Neural progenitor cell (in vitro differentiated cells): ENCODE measurements at regions not wholly inside any gene's neighbourhood (a gene's known extent, or its start where the extent isn't known, plus 50 kb on each side); places are given as distances from the start of the nearest gene placed in this dataset.

ENCODE experiments used
- DNase-seq: peaks from one replicate; pipeline ENCODE4 v3.0.0-alpha.2; 2016; ENCODE audit warnings: low spot score
- H2AFZ ChIP-seq: fragments of 200-600 bp; sonication (generic); replicated peaks from 2 replicates; pipeline ENCODE4 v1.6.1; 2016; ENCODE audit warnings: antibody characterized with exemption
- H3F3A ChIP-seq: fragments of 200-600 bp; sonication (generic); 2 replicates; pipeline ENCODE4 v1.6.1; 2016; ENCODE audit warnings: antibody characterized with exemption, low read depth
- H3K27ac ChIP-seq: fragments of 200-600 bp; sonication (generic); 2 replicates; pipeline ENCODE4 v1.5.1; 2016; ENCODE audit warnings: mild to moderate bottlenecking
- H3K27me3 ChIP-seq: fragments of 200-600 bp; sonication (generic); 2 replicates; pipeline ENCODE4 v1.6.1; 2016; ENCODE audit warnings: mild to moderate bottlenecking, moderate library complexity
- H3K36me3 ChIP-seq: fragments of 200-600 bp; sonication (generic); 2 replicates; pipeline ENCODE4 v1.5.1; 2016
- H3K4me1 ChIP-seq: fragments of 200-600 bp; sonication (generic); 2 replicates; pipeline ENCODE4 v1.6.1; 2016; ENCODE audit warnings: mixed run types
- H3K4me2 ChIP-seq: fragments of 200-600 bp; sonication (generic); 2 replicates; pipeline ENCODE4 v1.6.1; 2016
- H3K4me3 ChIP-seq: fragments of 200-600 bp; sonication (generic); 2 replicates; pipeline ENCODE4 v1.5.1; 2016
- H3K79me2 ChIP-seq: fragments of 200-600 bp; sonication (generic); 2 replicates; pipeline ENCODE4 v1.6.1; 2016; ENCODE audit warnings: low read depth
- H3K9ac ChIP-seq: fragments of 200-600 bp; sonication (generic); 2 replicates; pipeline ENCODE4 v1.6.1; 2016
- H3K9me3 ChIP-seq: fragments of 200-600 bp; sonication (generic); 2 replicates; pipeline ENCODE4 v1.5.1; 2016; ENCODE audit warnings: low read depth
- H4K20me1 ChIP-seq: fragments of 200-600 bp; sonication (generic); 2 replicates; pipeline ENCODE4 v1.6.1; 2016; ENCODE audit warnings: low read depth
- H3K27ac Mint-ChIP-seq: 3 replicates; pipeline ENCODE4 v1.8.0; 2021; ENCODE audit warnings: mixed read lengths
- H3K27me3 Mint-ChIP-seq: 2 replicates; pipeline ENCODE4 v1.8.0; 2022; ENCODE audit warnings: low read depth, mild to moderate bottlenecking, inconsistent platforms, moderate library complexity, mixed read lengths; ENCODE audit not compliant: insufficient read depth
- H3K36me3 Mint-ChIP-seq: 3 replicates; pipeline ENCODE4 v1.8.0; 2021; ENCODE audit warnings: mixed read lengths
- H3K4me1 Mint-ChIP-seq: 3 replicates; pipeline ENCODE4 v1.8.0; 2021; ENCODE audit warnings: mixed read lengths
- H3K4me3 Mint-ChIP-seq: 3 replicates; pipeline ENCODE4 v1.8.0; 2021; ENCODE audit warnings: mild to moderate bottlenecking, moderate library complexity, mixed read lengths
- H3K9me3 Mint-ChIP-seq: 3 replicates; pipeline ENCODE4 v1.8.0; 2020; ENCODE audit warnings: mixed read lengths
- CTCF ChIP-seq: fragments of 200-600 bp; sonication (generic); IDR thresholded peaks from 2 replicates; pipeline ENCODE4 v1.5.1; 2017; ENCODE audit warnings: antibody characterized with exemption, mild to moderate bottlenecking
- EZH2 ChIP-seq: fragments of 200-600 bp; sonication (generic); IDR thresholded peaks from 2 replicates; pipeline ENCODE4 v1.6.1; 2017; ENCODE audit warnings: antibody characterized with exemption, mild to moderate bottlenecking, moderate library complexity
- EZH2phosphoT487 ChIP-seq: fragments of 200-600 bp; sonication (generic); IDR thresholded peaks from 2 replicates; pipeline ENCODE4 v1.6.1; 2017; ENCODE audit warnings: antibody characterized with exemption

GRCh38 chr4:119921830-119922229 is 144.8 kb downstream of the MAD2L1 start:
- no peak overlapping the region for H3K4me2 ChIP-seq
- H3K9me3 ChIP-seq = no peaks in the 10 kb centered on the region
- Mint-ChIP-seq H3K4me3 (no peak overlapping the region), H3K27ac (no peak overlapping the region), H3K9me3 (no peaks in the 10 kb centered on the region), H3K27me3 (no peaks in the 10 kb centered on the region), H3K36me3 (no peaks in the 10 kb centered on the region), H3K4me1 (no peaks in the 10 kb centered on the region)
- TF ChIP-seq CTCF (no peak), EZH2phosphoT487 (no peak), EZH2 (no peak)
- no peak for DNase-seq
- no peak overlapping the region for H2AFZ ChIP-seq
- H3K27ac ChIP-seq = no peak overlapping the region
- H3F3A ChIP-seq = no peaks in the 10 kb centered on the region
- H3K79me2 ChIP-seq = no peaks in the 10 kb centered on the region
- H3K27me3 ChIP-seq = no peaks in the 10 kb centered on the region
- no peak overlapping the region for H3K9ac ChIP-seq
- H3K36me3 ChIP-seq = no peaks in the 10 kb centered on the region
- H3K4me3 ChIP-seq = no peak overlapping the region
- H3K4me1 ChIP-seq = no peaks in the 10 kb centered on the region
- H4K20me1 ChIP-seq = no peaks in the 10 kb centered on the region

- no peak overlapping the region for H3K9ac ChIP-seq
- H4K20me1 ChIP-seq = no peaks in the 10 kb centered on the region
- H2AFZ ChIP-seq = no peak overlapping the region
- no peak for TF ChIP-seq CTCF
- no peak for TF ChIP-seq EZH2
- TF ChIP-seq EZH2phosphoT487 = no peak
- H3K4me1 ChIP-seq = no peaks in the 10 kb centered on the region
- H3K4me3 Mint-ChIP-seq = no peak overlapping the region
- H3K36me3 ChIP-seq = no peaks in the 10 kb centered on the region
- H3K9me3 ChIP-seq = no peaks in the 10 kb centered on the region
- DNase-seq = no peak
- H3K27me3 Mint-ChIP-seq = peaks cover 3% of the 10 kb centered on the region
- no peaks in the 10 kb centered on the region for H3K79me2 ChIP-seq
- no peaks in the 10 kb centered on the region for H3K36me3 Mint-ChIP-seq
- no peak overlapping the region for H3K27ac ChIP-seq
- H3K4me1 Mint-ChIP-seq = no peaks in the 10 kb centered on the region
- H3F3A ChIP-seq = no peaks in the 10 kb centered on the region
- no peak overlapping the region for H3K4me3 ChIP-seq
- H3K4me2 ChIP-seq = no peak overlapping the region
- peaks cover 2% of the 10 kb centered on the region for H3K9me3 Mint-ChIP-seq
- no peak overlapping the region for H3K27ac Mint-ChIP-seq
- H3K27me3 ChIP-seq = no peaks in the 10 kb centered on the region
Measured at GRCh38 chr4:119906277-119906676, 160.4 kb downstream of the MAD2L1 start.

GRCh38 chr4:119898211-119898610 is 168.4 kb downstream of the MAD2L1 start:
- Mint-ChIP-seq H3K27ac (no peak overlapping the region), H3K9me3 (no peaks in the 10 kb centered on the region), H3K27me3 (no peaks in the 10 kb centered on the region), H3K4me1 (peaks cover 3% of the 10 kb centered on the region), H3K4me3 (no peak overlapping the region), H3K36me3 (no peaks in the 10 kb centered on the region)
- Histone ChIP-seq H3K4me2 (no peak overlapping the region), H3F3A (no peaks in the 10 kb centered on the region), H2AFZ (no peak overlapping the region), H3K27me3 (no peaks in the 10 kb centered on the region), H3K36me3 (no peaks in the 10 kb centered on the region), H3K4me3 (no peak overlapping the region), H3K9me3 (no peaks in the 10 kb centered on the region), H3K9ac (no peak overlapping the region), H3K27ac (no peak overlapping the region), H4K20me1 (no peaks in the 10 kb centered on the region), H3K79me2 (no peaks in the 10 kb centered on the region), H3K4me1 (peaks cover 9% of the 10 kb centered on the region)
- DNase-seq = no peak
- TF ChIP-seq EZH2 (no peak), EZH2phosphoT487 (no peak), CTCF (no peak)
